SK-N-SH (cell line): ENCODE measurements at regions not wholly inside any gene's neighbourhood (a gene's known extent, or its start where the extent isn't known, plus 50 kb on each side); places are given as distances from the start of the nearest gene placed in this dataset.

Experiments
- CTCF ChIA-PET: fragments of 300-600, 350-600 bp; formaldehyde crosslinking; extraction: SDS; loops from one replicate; lab custom pipeline; 2021; lab: Yijun Ruan, JAX
- POLR2A ChIA-PET: fragments of 350-600 bp; sonication (Branson Sonifier 250); formaldehyde crosslinking; extraction: SDS; loops from one replicate; lab custom pipeline; 2020; ENCODE audit warnings: antibody characterized with exemption, inconsistent platforms; lab: Yijun Ruan, JAX
- DNase-seq: peaks from one replicate; pipeline ENCODE4 v3.0.0; 2012
- H2AFZ ChIP-seq: fragments of 200-600 bp; sonication (generic); 2 replicates; pipeline ENCODE4 v1.8.1; 2016; ENCODE audit warnings: antibody characterized with exemption, mild to moderate bottlenecking, low read depth
- H3F3A ChIP-seq: fragments of 200-600 bp; sonication (generic); replicated peaks from 2 replicates; pipeline ENCODE3; 2016; ENCODE audit warnings: antibody characterized with exemption, mild to moderate bottlenecking; ENCODE audit not compliant: insufficient read depth
- H3K27ac ChIP-seq, 2 experiments: fragments of 200-500 bp in 1 of 2; fragments of 200-600 bp in 1 of 2; sonication (Bioruptor generic) in 1 of 2; sonication (generic), shearing (Covaris generic) in 1 of 2; 2 replicates each; pipeline versions ENCODE4 v1.5.1 to v1.6.1; 2014 to 2016; ENCODE audit warnings: low read depth in 2 of 2, inconsistent platforms in 1 of 2, low read length in 1 of 2, mild to moderate bottlenecking in 1 of 2, mixed read lengths in 1 of 2
- H3K27me3 ChIP-seq: fragments of 200-600 bp; sonication (generic), shearing (Covaris generic); 2 replicates; pipeline ENCODE4 v1.6.1; 2016; ENCODE audit warnings: mixed run types; ENCODE audit not compliant: insufficient read depth
- H3K36me3 ChIP-seq, 2 experiments: fragments of 200-500 bp in 1 of 2; fragments of 200-600 bp in 1 of 2; sonication (Bioruptor generic) in 1 of 2; sonication (generic) in 1 of 2; replicated peaks in 1 of 2; 2 replicates each; pipeline versions ENCODE3 to v1.5.1; 2014 to 2016; ENCODE audit warnings: low read length in 1 of 2, mild to moderate bottlenecking in 1 of 2; ENCODE audit not compliant: insufficient read depth in 2 of 2, control insufficient read depth in 1 of 2
- H3K4me1 ChIP-seq, 2 experiments: fragments of 200-500 bp in 1 of 2; fragments of 200-600 bp in 1 of 2; sonication (Bioruptor generic) in 1 of 2; sonication (generic), shearing (Covaris generic) in 1 of 2; 2 replicates each; pipeline versions ENCODE4 v1.5.1 to v1.6.1; 2014 to 2016; ENCODE audit warnings: low read depth in 1 of 2, low read length in 1 of 2, mixed run types in 1 of 2; ENCODE audit not compliant: insufficient read depth in 2 of 2, control insufficient read depth in 1 of 2
- H3K4me2 ChIP-seq: fragments of 200-600 bp; sonication (generic), shearing (Covaris generic); 2 replicates; pipeline ENCODE4 v1.6.1; 2017; ENCODE audit warnings: mixed run types
- H3K4me3 ChIP-seq, 2 experiments: fragments of 200-500 bp in 1 of 2; fragments of 200-600 bp in 1 of 2; sonication (Bioruptor generic) in 1 of 2; sonication (generic), shearing (Covaris generic) in 1 of 2; 2 replicates each; pipeline versions ENCODE4 v1.5.1 to v1.8.1; 2014 to 2016; ENCODE audit warnings: low read depth in 2 of 2, inconsistent platforms in 1 of 2, low read length in 1 of 2, mild to moderate bottlenecking in 1 of 2, mixed read lengths in 1 of 2, moderate library complexity in 1 of 2
- H3K79me2 ChIP-seq: fragments of 200-600 bp; sonication (generic); 2 replicates; pipeline ENCODE4 v1.8.1; 2017; ENCODE audit warnings: mild to moderate bottlenecking; ENCODE audit not compliant: insufficient read depth
- H3K9ac ChIP-seq: fragments of 200-600 bp; sonication (generic); 2 replicates; pipeline ENCODE4 v1.6.1; 2017; ENCODE audit warnings: mixed run types
- H3K9me2 ChIP-seq: fragments of 200-600 bp; sonication (generic); 2 replicates; pipeline ENCODE4 v1.6.1; 2017; ENCODE audit warnings: mixed run types
- H3K9me3 ChIP-seq: fragments of 200-600 bp; sonication (generic); 2 replicates; pipeline ENCODE4 v1.6.1; 2017; ENCODE audit warnings: mixed run types, mild to moderate bottlenecking, moderate library complexity
- H4K20me1 ChIP-seq: fragments of 200-600 bp; sonication (generic); 2 replicates; pipeline ENCODE4 v1.6.1; 2017; ENCODE audit warnings: mild to moderate bottlenecking, mixed run types; ENCODE audit not compliant: insufficient read depth
- CHD2 ChIP-seq: fragments of 150-350 bp; IDR thresholded peaks from 2 replicates; pipeline ENCODE4 v1.6.1; 2018; ENCODE audit warnings: low read length; ENCODE audit not compliant: partially characterized antibody
- CTCF ChIP-seq: fragments of 200-600 bp; sonication (generic); IDR thresholded peaks from 2 replicates; pipeline ENCODE4 v1.6.1; 2017; ENCODE audit warnings: antibody characterized with exemption, mild to moderate bottlenecking, moderate library complexity
- ELF1 ChIP-seq: IDR thresholded peaks from 2 replicates; pipeline ENCODE4 v1.4.0; 2012
- FOSL2 ChIP-seq: IDR thresholded peaks from 2 replicates; pipeline ENCODE4 v1.4.0; 2012; ENCODE audit warnings: low read depth, mild to moderate bottlenecking, moderate library complexity, borderline replicate concordance
- FOXM1 ChIP-seq: IDR thresholded peaks from 2 replicates; pipeline ENCODE4 v1.4.0; 2012; ENCODE audit warnings: low read depth, mild to moderate bottlenecking
- GATA2 ChIP-seq: sonication (generic); formaldehyde crosslinking; IDR thresholded peaks from 2 replicates; pipeline ENCODE4 v1.5.0; 2020; ENCODE audit warnings: mild to moderate bottlenecking, missing genetic modification reagents
- JUND ChIP-seq: IDR thresholded peaks from 2 replicates; pipeline ENCODE4 v1.4.0; 2012
- MEF2A ChIP-seq: IDR thresholded peaks from 2 replicates; pipeline ENCODE4 v1.4.0; 2012; ENCODE audit warnings: low read depth, borderline replicate concordance
- MXI1 ChIP-seq: IDR thresholded peaks from 2 replicates; pipeline ENCODE4 v1.6.1; 2012; ENCODE audit warnings: mild to moderate bottlenecking, low read depth, low read length, improper control_type of control experiment
- NRF1 ChIP-seq: IDR thresholded peaks from 2 replicates; pipeline ENCODE4 v1.6.1; 2012; ENCODE audit warnings: low read depth, mild to moderate bottlenecking, low read length
- RAD21 ChIP-seq: IDR thresholded peaks from 2 replicates; pipeline ENCODE4 v1.6.1; 2012; ENCODE audit warnings: mild to moderate bottlenecking, low read length
- RCOR1 ChIP-seq: fragments of 150-350 bp; IDR thresholded peaks from 2 replicates; pipeline ENCODE4 v1.6.1; 2017; ENCODE audit warnings: antibody characterized with exemption, low read length
- RFX5 ChIP-seq: IDR thresholded peaks from 2 replicates; pipeline ENCODE4 v1.6.1; 2012; ENCODE audit warnings: mild to moderate bottlenecking, improper control_type of control experiment, low read length
- RXRA ChIP-seq: IDR thresholded peaks from 2 replicates; pipeline ENCODE4 v1.4.0; 2012; ENCODE audit warnings: low read depth, mild to moderate bottlenecking, borderline replicate concordance
- SIN3A ChIP-seq: IDR thresholded peaks from 2 replicates; pipeline ENCODE4 v1.6.1; 2012; ENCODE audit warnings: low read depth, mild to moderate bottlenecking, low read length, moderate library complexity, borderline replicate concordance
- SMC3 ChIP-seq: IDR thresholded peaks from 2 replicates; pipeline ENCODE4 v1.6.1; 2012; ENCODE audit warnings: low read depth, low read length, improper control_type of control experiment
- USF1 ChIP-seq: IDR thresholded peaks from 2 replicates; pipeline ENCODE4 v1.4.0; 2012; ENCODE audit warnings: low read depth, borderline replicate concordance
- USF2 ChIP-seq: fragments of 150-350 bp; IDR thresholded peaks from 2 replicates; pipeline ENCODE4 v1.6.1; 2017; ENCODE audit warnings: antibody characterized with exemption, low read length, low read depth, borderline replicate concordance
- YY1 ChIP-seq: IDR thresholded peaks from 2 replicates; pipeline ENCODE4 v1.4.0; 2012; ENCODE audit warnings: low read depth, mild to moderate bottlenecking
- WGBS: methylation state at CpG from one replicate; pipeline ENCODE4 v1.1.6; 2017; ENCODE audit warnings: low lambda C conversion rate; 5-methylcytosine and 5-hydroxymethylcytosine counted together

- no peak for DNase-seq
- TF ChIP-seq GATA2 (CRISPR knock-in tag): no peak
- no peak for TF ChIP-seq RXRA
- TF ChIP-seq USF2: no peak
- no peak for TF ChIP-seq MEF2A
- TF ChIP-seq RFX5: no peak
- TF ChIP-seq YY1: no peak
- no peak for TF ChIP-seq USF1
- TF ChIP-seq CTCF: no peak
- TF ChIP-seq NRF1: no peak
- TF ChIP-seq, all 33 proteins: peak for 0
- H3K79me2 ChIP-seq: no peaks in the 10 kb centered on the region
- no peaks in the 10 kb centered on the region for H3K9me3 ChIP-seq
- no peak overlapping the region for H3K9ac ChIP-seq
- H3K9me2 ChIP-seq: no peaks in the 10 kb centered on the region
- POLR2A ChIA-PET: no interaction called here
- H3K4me3 ChIP-seq: no peak overlapping the region
- CTCF ChIA-PET: no interaction called here
- H4K20me1 ChIP-seq: no peaks in the 10 kb centered on the region
- H3K27ac ChIP-seq: no peak overlapping the region
- H3K36me3 ChIP-seq: no peaks in the 10 kb centered on the region
- no peak overlapping the region for H3K4me2 ChIP-seq
- no peak overlapping the region for H2AFZ ChIP-seq
- H3K4me1 ChIP-seq: no peaks in the 10 kb centered on the region
- under 1% methylated on average over 4 of the region's 4 CpGs for WGBS
- no peaks in the 10 kb centered on the region for H3K27me3 ChIP-seq
- no peaks in the 10 kb centered on the region for H3F3A ChIP-seq
Measured at GRCh38 chrX:138858438-138858837, 146.9 kb upstream of the FGF13 start.

GRCh38 chrX:138856881-138857604, 145.5 kb upstream of the FGF13 start:
- Histone ChIP-seq H3K27ac (no peak overlapping the region), H3K4me2 (no peak overlapping the region), H4K20me1 (no peaks in the 10 kb centered on the region)
- no peak for TF ChIP-seq FOXM1
- no peak for TF ChIP-seq SMC3
- TF ChIP-seq RAD21: no peak
- TF ChIP-seq RCOR1: no peak
- TF ChIP-seq ELF1: no peak
- no peak for TF ChIP-seq FOSL2
- TF ChIP-seq JUND: no peak
- no peak for TF ChIP-seq CHD2
- no peak for TF ChIP-seq SIN3A
- no peak for TF ChIP-seq CTCF
- TF ChIP-seq MXI1: no peak
- no peak for TF ChIP-seq RXRA
- no peak for TF ChIP-seq YY1
- TF ChIP-seq, all 33 proteins: peak for 0
- no peak for DNase-seq
- Histone ChIP-seq H2AFZ (no peak overlapping the region), H3F3A (no peaks in the 10 kb centered on the region), H3K4me3 (no peak overlapping the region), H3K9me2 (no peaks in the 10 kb centered on the region), H3K79me2 (no peaks in the 10 kb centered on the region), H3K27me3 (no peaks in the 10 kb centered on the region), H3K9ac (no peak overlapping the region), H3K9me3 (no peaks in the 10 kb centered on the region), H3K36me3 (no peaks in the 10 kb centered on the region), H3K4me1 (no peaks in the 10 kb centered on the region)
- WGBS: 11% methylated on average over 12 of the region's 12 CpGs
- ChIA-PET POLR2A (no interaction called here), CTCF (no interaction called here)
